ENCODE measurements at regions not wholly inside any gene's neighbourhood (a gene's known extent, or its start where the extent isn't known, plus 50 kb on each side); places are given as distances from the start of the nearest gene placed in this dataset.

DNA sequence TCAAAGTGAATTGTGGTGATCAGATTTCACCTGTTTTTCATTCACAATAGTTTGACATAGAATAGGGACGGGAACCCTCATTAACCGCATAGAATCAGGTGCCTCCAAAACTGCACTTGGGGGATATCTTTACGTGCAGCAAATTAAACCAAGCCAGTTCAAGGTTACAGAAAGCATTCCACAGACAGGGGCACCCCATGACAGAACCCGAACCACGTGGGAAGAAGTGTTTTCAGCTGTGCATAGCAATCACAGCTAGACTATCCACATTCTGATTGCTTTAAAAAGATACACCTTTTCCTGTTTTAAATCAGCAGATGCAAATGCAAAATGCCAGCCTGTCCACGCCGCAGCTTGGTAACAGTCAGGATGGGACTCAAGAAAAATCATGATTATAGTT, 205.8 kb downstream of the ANAPC1 start:
- TF ChIP-seq, protein P1, sequence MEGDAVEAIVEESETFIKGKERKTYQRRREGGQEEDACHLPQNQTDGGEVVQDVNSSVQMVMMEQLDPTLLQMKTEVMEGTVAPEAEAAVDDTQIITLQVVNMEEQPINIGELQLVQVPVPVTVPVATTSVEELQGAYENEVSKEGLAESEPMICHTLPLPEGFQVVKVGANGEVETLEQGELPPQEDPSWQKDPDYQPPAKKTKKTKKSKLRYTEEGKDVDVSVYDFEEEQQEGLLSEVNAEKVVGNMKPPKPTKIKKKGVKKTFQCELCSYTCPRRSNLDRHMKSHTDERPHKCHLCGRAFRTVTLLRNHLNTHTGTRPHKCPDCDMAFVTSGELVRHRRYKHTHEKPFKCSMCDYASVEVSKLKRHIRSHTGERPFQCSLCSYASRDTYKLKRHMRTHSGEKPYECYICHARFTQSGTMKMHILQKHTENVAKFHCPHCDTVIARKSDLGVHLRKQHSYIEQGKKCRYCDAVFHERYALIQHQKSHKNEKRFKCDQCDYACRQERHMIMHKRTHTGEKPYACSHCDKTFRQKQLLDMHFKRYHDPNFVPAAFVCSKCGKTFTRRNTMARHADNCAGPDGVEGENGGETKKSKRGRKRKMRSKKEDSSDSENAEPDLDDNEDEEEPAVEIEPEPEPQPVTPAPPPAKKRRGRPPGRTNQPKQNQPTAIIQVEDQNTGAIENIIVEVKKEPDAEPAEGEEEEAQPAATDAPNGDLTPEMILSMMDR (IDR thresholded peaks at IDR 0.05) = no peak
- H3K27ac ChIP-seq = no peak overlapping the region
- no peaks in the 10 kb centered on the region for H3K9me3 ChIP-seq
- no peaks in the 10 kb centered on the region for H3K27me3 ChIP-seq
- no peak for DNase-seq
- no peak for ATAC-seq
- no peaks in the 10 kb centered on the region for H3K36me3 ChIP-seq
- no peak overlapping the region for H3K4me3 ChIP-seq
- intact Hi-C loops (cut with DNase I) = no loop called here
- no peaks in the 10 kb centered on the region for H3K4me1 ChIP-seq

DNA sequence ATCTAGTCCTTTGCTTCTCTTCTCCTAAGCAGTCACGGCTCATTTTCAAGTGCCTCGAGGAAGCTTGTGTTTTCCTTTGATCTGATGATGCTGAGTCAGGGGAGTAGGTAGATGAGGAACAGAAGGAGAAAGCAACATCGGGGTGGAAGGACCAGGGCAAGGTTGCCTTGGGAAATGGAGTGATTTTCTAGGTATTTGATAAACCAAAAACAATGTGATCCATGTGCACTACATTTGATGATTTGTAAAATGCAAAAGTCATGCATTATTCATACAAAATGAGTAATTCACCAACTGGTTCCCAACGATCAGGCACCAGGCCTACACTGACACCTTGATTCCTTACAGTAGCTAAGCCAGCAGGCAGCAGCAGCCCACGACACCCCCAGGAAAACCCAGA, 205.3 kb downstream of the ANAPC1 start:
- intact Hi-C loops (cut with DNase I) = no loop called here
- DNase-seq (no peak), ATAC-seq (no peak)
- H3K4me1 ChIP-seq = no peaks in the 10 kb centered on the region
- H3K9me3 ChIP-seq = no peaks in the 10 kb centered on the region
- TF ChIP-seq, protein P1 (IDR thresholded peaks at IDR 0.05) = no peak
- no peak overlapping the region for H3K4me3 ChIP-seq
- H3K27me3 ChIP-seq = no peaks in the 10 kb centered on the region
- H3K36me3 ChIP-seq = no peaks in the 10 kb centered on the region
- no peak overlapping the region for H3K27ac ChIP-seq

DNA sequence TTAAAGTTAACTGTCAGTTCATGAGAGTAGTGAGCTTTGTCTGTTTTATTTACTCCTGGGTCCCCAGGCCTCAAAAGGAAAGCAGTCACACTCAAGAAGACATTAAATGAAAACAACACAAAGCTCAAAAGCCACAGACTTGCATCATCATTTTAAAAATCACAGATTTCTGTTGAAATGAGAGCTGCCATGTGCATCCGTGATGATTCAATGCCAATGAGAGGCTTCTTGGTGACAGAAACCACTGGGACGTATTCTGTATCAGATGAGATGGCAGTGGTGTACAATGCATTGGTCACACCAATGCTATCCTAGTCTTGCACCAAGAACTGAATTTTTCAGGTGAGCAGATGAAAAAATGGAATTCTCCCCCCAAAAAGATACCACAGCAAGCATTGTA, 204.8 kb downstream of the ANAPC1 start:
- H3K4me1 ChIP-seq = no peaks in the 10 kb centered on the region
- no peak for ATAC-seq
- H3K4me3 ChIP-seq = no peak overlapping the region
- H3K9me3 ChIP-seq = no peaks in the 10 kb centered on the region
- H3K27ac ChIP-seq = no peak overlapping the region
- intact Hi-C loops (cut with DNase I) = no loop called here
- no peaks in the 10 kb centered on the region for H3K27me3 ChIP-seq
- H3K36me3 ChIP-seq = no peaks in the 10 kb centered on the region
- no peak for DNase-seq
- TF ChIP-seq, protein P1 (IDR thresholded peaks at IDR 0.05) = no peak

DNA sequence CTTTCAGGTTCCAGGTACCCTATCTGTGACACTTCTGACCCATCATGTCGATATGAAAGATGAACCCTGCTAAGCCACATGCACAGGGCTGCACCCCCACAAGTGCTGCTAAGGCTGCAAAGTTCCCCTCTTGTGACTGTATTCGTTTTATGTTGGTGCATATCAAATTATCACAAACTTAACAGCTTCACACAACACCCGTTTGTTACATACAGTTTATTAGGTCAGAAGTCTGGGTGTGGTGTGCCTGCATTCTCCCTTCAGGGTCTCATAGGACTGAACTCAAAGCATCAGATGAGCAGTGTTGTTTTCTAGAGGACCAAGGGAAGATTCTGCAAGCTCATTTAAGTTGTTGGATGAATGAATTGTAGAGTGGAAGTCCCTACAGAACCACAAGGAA, 199.4 kb downstream of the ANAPC1 start:
- H3K27ac ChIP-seq = no peak overlapping the region
- H3K27me3 ChIP-seq = no peaks in the 10 kb centered on the region
- no peaks in the 10 kb centered on the region for H3K4me1 ChIP-seq
- intact Hi-C loops (cut with DNase I) = no loop called here
- H3K9me3 ChIP-seq = no peaks in the 10 kb centered on the region
- ATAC-seq (no peak), DNase-seq (no peak)
- TF ChIP-seq, protein P1 (IDR thresholded peaks at IDR 0.05) = no peak
- H3K36me3 ChIP-seq = no peaks in the 10 kb centered on the region
- H3K4me3 ChIP-seq = no peak overlapping the region

DNA sequence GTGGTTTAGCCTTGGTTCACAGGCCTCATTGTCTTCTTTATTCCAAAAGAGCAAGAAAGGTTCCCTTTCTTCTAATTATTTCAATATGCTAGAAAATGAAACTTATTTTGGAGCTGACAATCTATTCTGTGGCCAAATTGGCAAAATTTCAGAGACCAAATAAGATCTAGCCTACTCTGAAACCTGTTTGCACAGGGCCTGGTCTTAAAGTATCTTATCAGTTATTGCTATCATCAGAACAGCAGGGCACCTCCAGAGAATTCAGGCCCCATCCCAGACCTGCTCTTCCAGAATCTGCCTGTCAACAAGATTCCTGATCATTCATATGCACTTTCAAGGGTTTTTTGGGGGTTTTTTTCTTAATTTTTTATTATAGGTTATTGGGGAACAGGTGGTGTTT, 198.7 kb downstream of the ANAPC1 start:
- no peaks in the 10 kb centered on the region for H3K27me3 ChIP-seq
- H3K4me3 ChIP-seq = no peak overlapping the region
- no peak for DNase-seq
- intact Hi-C loops (cut with DNase I) = no loop called here
- no peaks in the 10 kb centered on the region for H3K9me3 ChIP-seq
- H3K4me1 ChIP-seq = no peaks in the 10 kb centered on the region
- ATAC-seq = no peak
- no peak overlapping the region for H3K27ac ChIP-seq
- TF ChIP-seq, protein P1 (IDR thresholded peaks at IDR 0.05) = no peak
- H3K36me3 ChIP-seq = no peaks in the 10 kb centered on the region

DNA sequence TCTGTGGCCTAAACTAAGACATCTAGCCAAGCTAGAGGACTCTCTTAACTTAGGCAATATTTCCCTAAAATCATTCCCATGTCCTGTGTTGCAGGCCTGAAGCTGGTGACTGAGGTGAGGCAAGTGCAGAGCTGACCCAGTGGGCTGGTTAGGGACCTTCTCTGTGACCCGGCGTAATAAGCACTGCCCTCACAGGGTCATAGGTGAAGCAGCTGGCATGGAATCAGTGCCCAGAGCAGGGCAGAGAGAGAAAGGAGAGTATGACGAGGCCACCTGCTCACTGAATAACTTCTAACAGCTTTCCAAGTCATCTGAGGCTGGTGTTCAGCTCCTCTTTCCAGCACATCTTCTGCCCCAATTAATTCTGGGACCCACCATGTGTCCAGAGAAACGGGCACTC, 197.0 kb downstream of the ANAPC1 start:
- H3K4me3 ChIP-seq = no peak overlapping the region
- DNase-seq = no peak
- no peaks in the 10 kb centered on the region for H3K9me3 ChIP-seq
- intact Hi-C loops (cut with DNase I) = no loop called here
- H3K27me3 ChIP-seq = no peaks in the 10 kb centered on the region
- H3K27ac ChIP-seq = no peak overlapping the region
- no peaks in the 10 kb centered on the region for H3K36me3 ChIP-seq
- TF ChIP-seq, protein P1 (IDR thresholded peaks at IDR 0.05) = no peak
- H3K4me1 ChIP-seq = peaks cover 3% of the 10 kb centered on the region
- ATAC-seq = no peak

All from upper lobe of right lung (tissue), 1 donor.